Ecto neural progenitor cell (in vitro differentiated cells): ENCODE measurements at regions not wholly inside any gene's neighbourhood (a gene's known extent, or its start where the extent isn't known, plus 50 kb on each side); places are given as distances from the start of the nearest gene placed in this dataset.
A peak's percentile ranks its signal among the peaks of the same experiment; 100 is the strongest.
"Not testable (repeated sequence)": the region's sequence is repeated elsewhere in the genome, so short reads cannot be mapped to it uniquely, and the experiment has no call there.

Experiments
- DNase-seq: peaks from one replicate; pipeline ENCODE4 v3.0.0-alpha.2; 2018; ENCODE audit warnings: low spot score

- no peak for DNase-seq
Observed at GRCh38 chr7:142568435-142569097, 180.7 kb upstream of the PRSS1 start.

- DNase-seq: no peak
Observed at GRCh38 chr7:142567201-142568075, 181.8 kb upstream of the PRSS1 start.

- DNase-seq: no peak
Observed at GRCh38 chr7:142566271-142566670, 183.0 kb upstream of the PRSS1 start.

- not testable (repeated sequence) for DNase-seq
Observed at GRCh38 chr7:142564125-142564524, 185.1 kb upstream of the PRSS1 start.

- no peak for DNase-seq
Observed at GRCh38 chr7:142563470-142563869, 185.8 kb upstream of the PRSS1 start.

GRCh38 chr7:142562688-142563087 is 186.6 kb upstream of the PRSS1 start:
- no peak for DNase-seq

- DNase-seq: not testable (repeated sequence)
Observed at GRCh38 chr7:142561396-142561795, 187.9 kb upstream of the PRSS1 start.

GRCh38 chr7:142560770-142561169 is 188.5 kb upstream of the PRSS1 start:
- not testable (repeated sequence) for DNase-seq

GRCh38 chr7:142560166-142560565 is 189.1 kb upstream of the PRSS1 start:
- DNase-seq: no peak

- DNase-seq: no peak
Observed at GRCh38 chr7:142557971-142558582, 191.2 kb upstream of the PRSS1 start.

- DNase-seq: no peak
Observed at GRCh38 chr7:142556740-142557139, 192.5 kb upstream of the PRSS1 start.

- DNase-seq: no peak
Observed at GRCh38 chr7:142554560-142555532, 194.4 kb upstream of the PRSS1 start.

GRCh38 chr7:142553216-142553615 is 196.1 kb upstream of the PRSS1 start:
- DNase-seq: no peak

GRCh38 chr7:142548978-142549377 is 200.3 kb upstream of the PRSS1 start:
- no peak for DNase-seq

GRCh38 chr7:142546452-142546851 is 202.8 kb upstream of the PRSS1 start:
- no peak for DNase-seq

- DNase-seq: no peak
Observed at GRCh38 chr7:142542942-142543341, 206.3 kb upstream of the PRSS1 start.

- DNase-seq: no peak
Observed at GRCh38 chr7:142542105-142542504, 207.2 kb upstream of the PRSS1 start.

- DNase-seq: no peak
Observed at GRCh38 chr7:142540371-142540770, 208.9 kb upstream of the PRSS1 start.

- no peak for DNase-seq
Observed at GRCh38 chr7:142539901-142540300, 209.4 kb upstream of the PRSS1 start.

- no peak for DNase-seq
Observed at GRCh38 chr7:142537760-142538159, 211.5 kb upstream of the PRSS1 start.

GRCh38 chr7:142535123-142535779 is 214.0 kb upstream of the PRSS1 start:
- DNase-seq: peak; percentile 75
